HL-60 (cell line): ENCODE measurements at regions not wholly inside any gene's neighbourhood (a gene's known extent, or its start where the extent isn't known, plus 50 kb on each side); places are given as distances from the start of the nearest gene placed in this dataset.

Experiments used
- GABPA ChIP-seq: IDR thresholded peaks from 2 replicates; pipeline ENCODE4 v1.6.1; 2012; ENCODE audit warnings: low read depth
- POLR2AphosphoS5 ChIP-seq: IDR thresholded peaks from 2 replicates; pipeline ENCODE4 v1.6.1; 2012; ENCODE audit warnings: low read depth
- SPI1 ChIP-seq: IDR thresholded peaks from 2 replicates; pipeline ENCODE4 v1.6.1; 2012; ENCODE audit warnings: low read depth, mild to moderate bottlenecking, borderline replicate concordance
- TF ChIP-seq, protein P1 (sequence below): IDR thresholded peaks from one replicate; pipeline ENCODE4 v1.5.1; 2011; ENCODE audit warnings: low read length, control low read depth, inconsistent platforms; ENCODE audit not compliant: insufficient read depth
- TF ChIP-seq, protein P2 (sequence below): IDR thresholded peaks from 2 replicates; pipeline ENCODE4 v1.6.1; 2012; ENCODE audit warnings: low read depth; ENCODE audit not compliant: insufficient replicate concordance

DNA sequence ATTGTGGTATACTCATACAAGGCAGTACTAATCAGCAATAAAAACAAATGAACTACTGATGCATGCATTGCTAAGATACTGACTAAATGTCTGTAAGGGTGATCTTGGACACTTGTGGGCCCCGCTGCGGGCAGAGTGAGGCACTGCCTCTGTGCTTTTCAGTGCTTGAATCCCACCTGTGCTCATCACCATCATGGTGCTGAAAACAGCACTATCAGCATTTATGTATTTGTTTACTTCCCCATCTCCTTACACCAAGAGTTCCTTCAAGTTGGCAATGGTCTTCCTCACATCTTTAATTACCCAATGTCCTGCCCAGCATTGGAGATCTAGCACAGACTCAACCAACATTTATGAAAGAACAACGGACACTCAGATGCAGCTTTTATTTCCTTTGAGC is 193.7 kb upstream of the RFC3 start:
- TF ChIP-seq, protein P1, sequence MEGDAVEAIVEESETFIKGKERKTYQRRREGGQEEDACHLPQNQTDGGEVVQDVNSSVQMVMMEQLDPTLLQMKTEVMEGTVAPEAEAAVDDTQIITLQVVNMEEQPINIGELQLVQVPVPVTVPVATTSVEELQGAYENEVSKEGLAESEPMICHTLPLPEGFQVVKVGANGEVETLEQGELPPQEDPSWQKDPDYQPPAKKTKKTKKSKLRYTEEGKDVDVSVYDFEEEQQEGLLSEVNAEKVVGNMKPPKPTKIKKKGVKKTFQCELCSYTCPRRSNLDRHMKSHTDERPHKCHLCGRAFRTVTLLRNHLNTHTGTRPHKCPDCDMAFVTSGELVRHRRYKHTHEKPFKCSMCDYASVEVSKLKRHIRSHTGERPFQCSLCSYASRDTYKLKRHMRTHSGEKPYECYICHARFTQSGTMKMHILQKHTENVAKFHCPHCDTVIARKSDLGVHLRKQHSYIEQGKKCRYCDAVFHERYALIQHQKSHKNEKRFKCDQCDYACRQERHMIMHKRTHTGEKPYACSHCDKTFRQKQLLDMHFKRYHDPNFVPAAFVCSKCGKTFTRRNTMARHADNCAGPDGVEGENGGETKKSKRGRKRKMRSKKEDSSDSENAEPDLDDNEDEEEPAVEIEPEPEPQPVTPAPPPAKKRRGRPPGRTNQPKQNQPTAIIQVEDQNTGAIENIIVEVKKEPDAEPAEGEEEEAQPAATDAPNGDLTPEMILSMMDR, result no peak
- TF ChIP-seq, protein P2, sequence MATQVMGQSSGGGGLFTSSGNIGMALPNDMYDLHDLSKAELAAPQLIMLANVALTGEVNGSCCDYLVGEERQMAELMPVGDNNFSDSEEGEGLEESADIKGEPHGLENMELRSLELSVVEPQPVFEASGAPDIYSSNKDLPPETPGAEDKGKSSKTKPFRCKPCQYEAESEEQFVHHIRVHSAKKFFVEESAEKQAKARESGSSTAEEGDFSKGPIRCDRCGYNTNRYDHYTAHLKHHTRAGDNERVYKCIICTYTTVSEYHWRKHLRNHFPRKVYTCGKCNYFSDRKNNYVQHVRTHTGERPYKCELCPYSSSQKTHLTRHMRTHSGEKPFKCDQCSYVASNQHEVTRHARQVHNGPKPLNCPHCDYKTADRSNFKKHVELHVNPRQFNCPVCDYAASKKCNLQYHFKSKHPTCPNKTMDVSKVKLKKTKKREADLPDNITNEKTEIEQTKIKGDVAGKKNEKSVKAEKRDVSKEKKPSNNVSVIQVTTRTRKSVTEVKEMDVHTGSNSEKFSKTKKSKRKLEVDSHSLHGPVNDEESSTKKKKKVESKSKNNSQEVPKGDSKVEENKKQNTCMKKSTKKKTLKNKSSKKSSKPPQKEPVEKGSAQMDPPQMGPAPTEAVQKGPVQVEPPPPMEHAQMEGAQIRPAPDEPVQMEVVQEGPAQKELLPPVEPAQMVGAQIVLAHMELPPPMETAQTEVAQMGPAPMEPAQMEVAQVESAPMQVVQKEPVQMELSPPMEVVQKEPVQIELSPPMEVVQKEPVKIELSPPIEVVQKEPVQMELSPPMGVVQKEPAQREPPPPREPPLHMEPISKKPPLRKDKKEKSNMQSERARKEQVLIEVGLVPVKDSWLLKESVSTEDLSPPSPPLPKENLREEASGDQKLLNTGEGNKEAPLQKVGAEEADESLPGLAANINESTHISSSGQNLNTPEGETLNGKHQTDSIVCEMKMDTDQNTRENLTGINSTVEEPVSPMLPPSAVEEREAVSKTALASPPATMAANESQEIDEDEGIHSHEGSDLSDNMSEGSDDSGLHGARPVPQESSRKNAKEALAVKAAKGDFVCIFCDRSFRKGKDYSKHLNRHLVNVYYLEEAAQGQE, result no peak
- no peak for TF ChIP-seq POLR2AphosphoS5
- no peak for TF ChIP-seq GABPA
- TF ChIP-seq SPI1, result no peak
